Epithelial cell of proximal tubule (primary cell): ENCODE measurements at regions not wholly inside any gene's neighbourhood (a gene's known extent, or its start where the extent isn't known, plus 50 kb on each side); places are given as distances from the start of the nearest gene placed in this dataset.

Experiments
- DNase-seq: peaks from one replicate; pipeline ENCODE4 v3.0.0-alpha.2; 2011; ENCODE audit warnings: low read depth
- H3K4me3 ChIP-seq: 2 replicates; pipeline ENCODE4 v1.5.1; 2011; ENCODE audit warnings: low read depth, mild to moderate bottlenecking, low read length
- TF ChIP-seq, protein P1 (sequence below): conservative IDR thresholded peaks from 2 replicates; pipeline ENCODE4 v1.5.1; 2012; ENCODE audit warnings: low read depth, mild to moderate bottlenecking, low read length

DNA sequence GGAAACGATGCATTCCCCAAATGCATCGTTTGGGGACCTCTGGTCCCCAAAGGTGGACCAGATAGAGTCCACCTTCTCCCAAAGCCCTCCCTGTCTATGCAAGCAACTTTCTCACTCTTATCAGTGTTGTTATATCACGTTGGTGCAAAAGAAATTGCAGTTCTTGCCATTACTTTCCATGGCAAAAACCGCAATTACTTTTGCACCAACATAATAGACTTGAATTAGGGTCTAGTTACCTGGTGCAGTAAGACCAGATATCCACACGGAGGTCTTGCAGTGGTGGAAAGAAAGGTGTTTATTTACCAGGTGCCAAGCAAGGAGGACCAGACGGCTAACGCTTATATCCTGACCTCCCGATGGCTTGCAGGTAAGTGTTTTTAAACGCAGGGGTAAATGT lies 129.0 kb downstream of the MIAT start:
- TF ChIP-seq, protein P1, sequence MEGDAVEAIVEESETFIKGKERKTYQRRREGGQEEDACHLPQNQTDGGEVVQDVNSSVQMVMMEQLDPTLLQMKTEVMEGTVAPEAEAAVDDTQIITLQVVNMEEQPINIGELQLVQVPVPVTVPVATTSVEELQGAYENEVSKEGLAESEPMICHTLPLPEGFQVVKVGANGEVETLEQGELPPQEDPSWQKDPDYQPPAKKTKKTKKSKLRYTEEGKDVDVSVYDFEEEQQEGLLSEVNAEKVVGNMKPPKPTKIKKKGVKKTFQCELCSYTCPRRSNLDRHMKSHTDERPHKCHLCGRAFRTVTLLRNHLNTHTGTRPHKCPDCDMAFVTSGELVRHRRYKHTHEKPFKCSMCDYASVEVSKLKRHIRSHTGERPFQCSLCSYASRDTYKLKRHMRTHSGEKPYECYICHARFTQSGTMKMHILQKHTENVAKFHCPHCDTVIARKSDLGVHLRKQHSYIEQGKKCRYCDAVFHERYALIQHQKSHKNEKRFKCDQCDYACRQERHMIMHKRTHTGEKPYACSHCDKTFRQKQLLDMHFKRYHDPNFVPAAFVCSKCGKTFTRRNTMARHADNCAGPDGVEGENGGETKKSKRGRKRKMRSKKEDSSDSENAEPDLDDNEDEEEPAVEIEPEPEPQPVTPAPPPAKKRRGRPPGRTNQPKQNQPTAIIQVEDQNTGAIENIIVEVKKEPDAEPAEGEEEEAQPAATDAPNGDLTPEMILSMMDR: no peak
- no peak overlapping the region for H3K4me3 ChIP-seq
- DNase-seq: no peak

DNA sequence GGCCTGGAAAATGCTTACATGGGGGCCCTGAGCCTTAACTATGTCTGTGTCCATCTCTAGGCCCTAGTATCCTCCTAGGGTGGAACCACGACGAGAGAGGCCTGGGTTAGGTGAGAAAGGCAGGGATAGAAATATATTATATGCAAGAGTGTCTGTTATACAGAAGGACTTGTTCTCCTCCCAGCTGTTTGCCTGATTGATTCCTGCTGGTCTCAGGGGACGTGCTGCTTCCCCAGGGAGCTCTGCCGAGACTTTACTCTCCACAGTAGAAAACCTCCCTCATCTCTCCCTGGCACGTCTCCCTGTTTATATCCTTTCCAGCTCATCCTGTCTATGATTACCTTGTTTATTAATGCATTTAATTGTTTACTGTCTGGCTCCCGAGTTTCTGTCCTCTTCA lies 132.6 kb downstream of the MIAT start:
- no peak for DNase-seq
- TF ChIP-seq, protein P1: no peak
- no peak overlapping the region for H3K4me3 ChIP-seq

DNA sequence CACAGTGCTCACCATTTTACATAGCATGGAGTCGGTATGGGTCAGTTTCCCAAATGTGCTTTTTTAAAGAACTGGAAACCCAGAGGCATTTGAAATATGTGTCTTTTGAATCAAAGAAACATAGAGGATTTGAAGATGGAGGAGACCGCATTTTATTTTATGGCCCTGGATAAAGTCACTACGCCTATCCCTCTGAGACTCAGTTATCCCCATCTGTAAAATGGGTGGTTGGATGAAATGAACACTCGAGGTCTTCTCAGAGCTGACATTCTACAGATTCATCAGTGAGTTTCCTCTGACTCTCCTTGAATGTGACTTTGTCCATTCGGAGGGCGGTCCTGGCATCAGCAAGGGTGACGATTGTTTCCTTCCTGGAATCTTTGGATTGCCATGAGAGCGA lies 135.1 kb downstream of the MIAT start:
- no peak overlapping the region for H3K4me3 ChIP-seq
- TF ChIP-seq, protein P1: no peak
- no peak for DNase-seq

DNA sequence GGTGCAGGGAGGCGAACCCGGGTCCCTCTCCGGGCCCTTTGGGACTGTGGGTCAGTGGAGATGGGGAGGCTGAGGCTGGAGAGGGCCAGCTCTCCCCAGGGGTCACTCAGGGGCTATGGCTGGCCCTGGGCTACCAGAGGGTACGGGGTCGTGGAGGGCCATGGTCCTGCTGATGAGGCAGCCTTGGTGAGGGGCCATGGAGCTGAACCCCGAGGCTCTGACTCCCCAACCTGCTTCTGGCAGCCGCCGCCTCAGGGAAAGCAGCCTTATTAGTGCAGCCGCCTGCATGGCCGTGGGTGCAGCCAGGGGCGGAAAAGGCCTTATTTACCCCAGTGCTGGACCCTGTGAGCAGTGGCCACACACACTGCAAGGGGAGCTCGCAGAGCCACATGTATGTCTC lies 139.4 kb downstream of the MIAT start:
- DNase-seq: no peak
- TF ChIP-seq, protein P1: no peak
- no peak overlapping the region for H3K4me3 ChIP-seq

DNA sequence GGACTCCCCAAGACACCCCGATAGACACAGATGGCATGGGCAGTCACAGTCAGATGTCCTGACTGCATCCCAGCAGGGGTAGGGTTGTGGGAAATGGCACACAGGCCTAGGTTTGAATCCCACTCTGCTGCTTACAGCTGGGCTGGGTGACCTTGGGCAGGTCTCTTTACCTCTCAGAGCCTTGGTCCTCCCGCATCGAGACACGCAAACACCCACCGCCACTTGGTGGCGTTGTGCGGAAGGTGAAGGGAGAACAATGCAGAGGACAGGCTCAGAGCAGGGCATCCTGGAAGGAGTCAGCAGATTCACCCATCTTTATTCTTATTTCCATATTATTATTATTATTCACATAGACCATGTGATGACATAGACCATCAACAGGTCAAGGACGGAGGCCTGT lies 140.5 kb downstream of the MIAT start:
- TF ChIP-seq, protein P1: peak; percentile 11
- no peak for DNase-seq
- H3K4me3 ChIP-seq: no peak overlapping the region

DNA sequence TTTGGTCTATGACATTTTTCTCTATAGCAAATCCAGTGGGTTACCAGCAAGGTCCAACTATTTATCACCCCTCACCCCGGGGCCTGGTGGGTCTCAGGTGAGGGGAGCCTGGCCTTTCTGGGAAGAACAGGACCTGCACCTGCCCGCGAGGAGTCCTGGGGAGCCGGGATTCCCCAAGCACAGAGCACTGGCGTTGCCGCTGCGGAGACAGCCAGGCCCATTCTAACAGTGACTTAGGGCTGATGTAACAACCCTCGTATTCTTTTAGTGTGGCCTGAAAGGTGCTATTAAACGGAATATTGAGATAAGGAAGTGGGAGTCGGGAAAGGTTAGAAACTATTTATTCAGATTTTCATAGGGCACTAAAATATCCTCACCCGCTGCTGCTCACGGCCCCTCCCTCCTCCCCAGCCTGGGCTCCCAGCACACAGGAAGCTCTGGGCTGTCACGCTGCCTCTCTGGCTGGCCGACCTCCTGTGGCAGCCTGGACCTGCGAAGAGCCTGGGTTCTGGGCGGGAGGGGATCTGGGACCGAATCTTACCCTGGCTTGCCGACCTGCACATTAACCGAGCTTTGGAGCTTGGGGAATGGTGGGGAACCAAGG lies 141.2 kb downstream of the MIAT start:
- no peak overlapping the region for H3K4me3 ChIP-seq
- DNase-seq: no peak
- TF ChIP-seq, protein P1: no peak

DNA sequence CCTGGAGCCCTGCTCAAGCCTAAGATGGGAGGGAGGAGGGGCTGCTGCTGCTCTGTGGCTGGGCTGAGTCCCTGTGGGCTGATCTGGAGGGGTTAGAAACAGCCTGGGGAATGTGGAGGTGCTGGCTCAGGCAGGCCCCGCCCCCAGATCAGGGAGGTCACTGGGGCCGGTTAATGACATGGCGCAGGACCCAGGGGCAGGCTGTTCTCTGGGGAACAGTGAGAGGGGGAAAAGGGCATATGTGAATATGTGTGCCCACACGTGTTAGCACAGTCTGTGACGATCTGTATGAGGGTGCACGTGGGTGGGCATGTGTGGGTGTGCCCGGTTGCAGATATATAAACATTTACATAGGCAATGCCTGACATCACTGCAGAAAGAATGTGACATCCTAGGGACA lies 143.5 kb downstream of the MIAT start:
- DNase-seq: no peak

More for the DNA sequence above, 143.5 kb downstream of the MIAT start:
- TF ChIP-seq, protein P1: no peak
- H3K4me3 ChIP-seq: no peak overlapping the region
